SH-SY5Y (cell line): ENCODE measurements at regions not wholly inside any gene's neighbourhood (a gene's known extent, or its start where the extent isn't known, plus 50 kb on each side); places are given as distances from the start of the nearest gene placed in this dataset.

Source experiments
- GATA2 ChIP-seq: IDR thresholded peaks from 2 replicates; pipeline ENCODE4 v1.6.1; 2011; ENCODE audit warnings: mild to moderate bottlenecking, low read depth, low read length
- GATA3 ChIP-seq: IDR thresholded peaks from 2 replicates; pipeline ENCODE4 v1.6.1; 2011; ENCODE audit warnings: low read depth, mild to moderate bottlenecking, low read length, moderate library complexity

DNA sequence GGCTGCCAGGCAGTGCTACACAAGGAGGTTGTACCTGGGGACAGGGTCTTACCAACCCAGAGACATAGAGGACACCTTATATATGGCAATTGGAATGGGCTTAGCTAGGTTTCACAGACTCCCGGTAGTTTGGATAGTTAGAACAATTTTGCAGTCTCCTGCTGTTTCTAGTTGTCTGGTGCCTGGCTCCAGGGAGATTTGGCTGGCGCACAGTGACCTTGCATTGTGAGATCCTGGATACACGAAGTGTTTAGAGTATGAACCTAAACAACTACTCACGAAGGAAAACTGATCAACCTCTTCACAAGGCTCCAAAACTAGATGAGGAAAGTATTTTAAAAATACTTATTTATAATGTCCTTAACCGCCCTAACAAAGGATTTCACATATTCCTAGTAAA is 614.7 kb downstream of the FAM181B start:
- TF ChIP-seq GATA3 (no peak), GATA2 (no peak)
